ENCODE measurements at regions not wholly inside any gene's neighbourhood (a gene's known extent, or its start where the extent isn't known, plus 50 kb on each side); places are given as distances from the start of the nearest gene placed in this dataset.

DNA sequence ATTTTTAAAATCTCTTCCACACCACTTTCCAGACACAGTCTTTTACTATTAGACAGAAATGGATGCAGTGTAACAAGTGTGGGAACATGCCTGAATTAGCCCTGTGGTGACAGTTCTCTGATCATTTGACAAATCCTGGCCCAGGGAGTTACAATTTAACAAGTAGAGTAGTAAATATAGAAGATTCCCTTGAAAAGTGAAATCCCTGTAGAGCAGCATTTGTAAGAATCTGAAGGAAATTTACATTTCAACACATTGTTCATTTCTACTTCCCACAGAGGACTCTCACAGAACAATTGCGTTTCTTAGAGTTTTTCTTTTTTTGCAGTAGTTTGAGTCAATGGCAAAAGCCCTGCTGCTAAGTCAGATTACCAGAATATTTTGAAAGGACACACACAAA, 458.3 kb upstream of the BRINP3 start:
- TF ChIP-seq, protein P1, sequence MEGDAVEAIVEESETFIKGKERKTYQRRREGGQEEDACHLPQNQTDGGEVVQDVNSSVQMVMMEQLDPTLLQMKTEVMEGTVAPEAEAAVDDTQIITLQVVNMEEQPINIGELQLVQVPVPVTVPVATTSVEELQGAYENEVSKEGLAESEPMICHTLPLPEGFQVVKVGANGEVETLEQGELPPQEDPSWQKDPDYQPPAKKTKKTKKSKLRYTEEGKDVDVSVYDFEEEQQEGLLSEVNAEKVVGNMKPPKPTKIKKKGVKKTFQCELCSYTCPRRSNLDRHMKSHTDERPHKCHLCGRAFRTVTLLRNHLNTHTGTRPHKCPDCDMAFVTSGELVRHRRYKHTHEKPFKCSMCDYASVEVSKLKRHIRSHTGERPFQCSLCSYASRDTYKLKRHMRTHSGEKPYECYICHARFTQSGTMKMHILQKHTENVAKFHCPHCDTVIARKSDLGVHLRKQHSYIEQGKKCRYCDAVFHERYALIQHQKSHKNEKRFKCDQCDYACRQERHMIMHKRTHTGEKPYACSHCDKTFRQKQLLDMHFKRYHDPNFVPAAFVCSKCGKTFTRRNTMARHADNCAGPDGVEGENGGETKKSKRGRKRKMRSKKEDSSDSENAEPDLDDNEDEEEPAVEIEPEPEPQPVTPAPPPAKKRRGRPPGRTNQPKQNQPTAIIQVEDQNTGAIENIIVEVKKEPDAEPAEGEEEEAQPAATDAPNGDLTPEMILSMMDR (IDR thresholded peaks at IDR 0.05), result no peak
- TF ChIP-seq POLR2A (IDR thresholded peaks at IDR 0.05), result no peak
